Vagina (tissue), 2 donors: ENCODE measurements at regions not wholly inside any gene's neighbourhood (a gene's known extent, or its start where the extent isn't known, plus 50 kb on each side); places are given as distances from the start of the nearest gene placed in this dataset.

ENCODE experiments used
- POLR2A ChIP-seq, 2 donors: fragments of 450-650 bp; IDR thresholded peaks; one replicate each; pipeline ENCODE4 v1.6.1; 2017; ENCODE audit warnings: antibody characterized with exemption in 2 of 2, mild to moderate bottlenecking in 2 of 2, moderate library complexity in 2 of 2
- POLR2AphosphoS5 ChIP-seq, 2 donors: sonication (generic); formaldehyde crosslinking; IDR thresholded peaks; one replicate each; pipeline ENCODE4 v1.9.0; 2017; ENCODE audit warnings: antibody characterized with exemption in 2 of 2, mild to moderate bottlenecking in 2 of 2, low read depth in 1 of 2; ENCODE audit not compliant: insufficient read depth in 1 of 2

GRCh38 chr3:94293793-94294195 is 230.9 kb downstream of the NSUN3 start:
- TF ChIP-seq POLR2A (IDR thresholded peaks at IDR 0.05) (no peak), POLR2AphosphoS5 (IDR thresholded peaks at IDR 0.05; ENCODE audit: insufficient read depth in 1 of 2, low read depth in 1 of 2) (peak in 1 of 2 donors; percentile 22)
